Fibroblast of skin of left quadriceps (primary cell): ENCODE measurements at regions not wholly inside any gene's neighbourhood (a gene's known extent, or its start where the extent isn't known, plus 50 kb on each side); places are given as distances from the start of the nearest gene placed in this dataset.

Experiments used
- DNase-seq, 2 experiments: peaks; one replicate each; pipeline ENCODE4 v3.0.0-alpha.2; 2013; ENCODE audit warnings: low read depth in 2 of 2

DNA sequence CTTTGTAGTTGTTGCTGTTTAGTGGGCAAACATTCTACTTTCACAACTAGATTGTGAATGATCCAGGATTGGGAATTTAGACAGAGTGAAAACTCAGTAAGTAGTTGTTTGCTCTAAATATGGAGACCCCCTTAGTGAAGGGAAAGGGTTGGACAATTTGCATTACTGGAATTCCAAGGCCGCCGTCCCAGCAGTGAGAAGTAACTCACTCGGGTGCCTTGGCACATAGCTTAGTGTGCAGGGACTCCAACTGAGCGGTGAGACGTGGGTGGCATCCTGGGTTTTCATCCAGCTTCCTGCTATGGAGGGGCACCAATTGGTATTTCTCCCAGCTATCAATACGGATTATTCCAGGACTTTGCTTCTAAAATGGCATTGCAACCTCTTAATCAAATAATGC is 69.7 kb upstream of the FCN1 start:
- no peak for DNase-seq

DNA sequence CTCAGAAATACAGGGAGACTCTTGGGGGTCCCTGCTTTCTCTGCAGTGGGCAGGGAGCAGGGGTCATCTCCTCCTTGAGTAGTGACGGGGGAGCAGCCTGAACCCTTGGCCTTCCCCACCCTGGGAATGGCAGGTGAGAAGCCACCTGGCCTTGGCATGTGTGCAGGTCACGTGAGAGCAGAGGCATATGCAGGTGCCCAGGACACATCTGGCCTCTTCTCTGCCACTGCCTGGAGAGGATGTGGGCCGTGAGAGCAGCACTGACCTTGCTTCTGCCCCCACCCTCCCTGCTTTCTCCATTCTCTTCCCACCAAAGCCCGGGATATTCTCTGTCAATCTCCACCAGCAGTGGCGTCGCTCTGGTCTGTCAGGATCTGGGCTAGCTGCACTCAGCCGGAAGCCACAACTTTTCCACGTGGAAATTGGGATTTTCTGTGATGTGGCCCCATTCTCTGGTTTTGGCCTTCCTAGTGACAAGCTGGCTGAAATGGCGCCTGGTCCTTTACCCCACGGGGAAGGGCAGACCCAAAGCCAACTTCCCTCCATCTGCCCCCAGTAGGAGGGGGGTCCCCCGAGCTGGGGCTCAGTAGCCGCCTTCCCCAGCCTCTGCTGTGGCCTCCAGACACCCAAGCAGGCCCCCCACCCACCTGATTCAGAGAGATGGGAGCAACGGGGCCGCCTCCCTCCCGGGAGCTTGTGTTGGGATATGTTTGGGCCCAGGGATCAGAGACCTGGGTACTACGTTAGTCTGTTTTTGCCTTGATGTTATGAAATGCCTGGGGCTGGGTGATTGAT is 70.4 kb upstream of the FCN1 start:
- DNase-seq, result no peak

DNA sequence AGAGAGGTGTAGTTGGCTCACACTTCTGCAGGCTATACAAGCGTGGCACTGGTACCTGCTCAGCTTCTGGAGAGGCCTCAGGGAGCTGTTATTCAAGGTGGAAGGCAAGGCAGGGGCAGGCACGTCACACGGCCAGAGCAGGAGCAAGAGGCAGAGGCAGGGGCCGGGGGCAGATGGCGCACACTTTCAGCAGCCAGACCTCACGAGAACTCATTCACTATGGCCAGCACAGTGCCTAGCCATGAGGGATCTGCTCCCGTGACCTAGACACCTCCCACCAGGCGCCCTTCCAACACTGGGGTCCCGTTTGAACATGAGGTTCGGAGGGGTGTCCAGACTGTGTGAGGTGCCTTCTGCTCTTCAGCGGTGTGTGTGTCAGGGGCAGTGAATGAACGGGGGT is 71.0 kb upstream of the FCN1 start:
- DNase-seq, result no peak

DNA sequence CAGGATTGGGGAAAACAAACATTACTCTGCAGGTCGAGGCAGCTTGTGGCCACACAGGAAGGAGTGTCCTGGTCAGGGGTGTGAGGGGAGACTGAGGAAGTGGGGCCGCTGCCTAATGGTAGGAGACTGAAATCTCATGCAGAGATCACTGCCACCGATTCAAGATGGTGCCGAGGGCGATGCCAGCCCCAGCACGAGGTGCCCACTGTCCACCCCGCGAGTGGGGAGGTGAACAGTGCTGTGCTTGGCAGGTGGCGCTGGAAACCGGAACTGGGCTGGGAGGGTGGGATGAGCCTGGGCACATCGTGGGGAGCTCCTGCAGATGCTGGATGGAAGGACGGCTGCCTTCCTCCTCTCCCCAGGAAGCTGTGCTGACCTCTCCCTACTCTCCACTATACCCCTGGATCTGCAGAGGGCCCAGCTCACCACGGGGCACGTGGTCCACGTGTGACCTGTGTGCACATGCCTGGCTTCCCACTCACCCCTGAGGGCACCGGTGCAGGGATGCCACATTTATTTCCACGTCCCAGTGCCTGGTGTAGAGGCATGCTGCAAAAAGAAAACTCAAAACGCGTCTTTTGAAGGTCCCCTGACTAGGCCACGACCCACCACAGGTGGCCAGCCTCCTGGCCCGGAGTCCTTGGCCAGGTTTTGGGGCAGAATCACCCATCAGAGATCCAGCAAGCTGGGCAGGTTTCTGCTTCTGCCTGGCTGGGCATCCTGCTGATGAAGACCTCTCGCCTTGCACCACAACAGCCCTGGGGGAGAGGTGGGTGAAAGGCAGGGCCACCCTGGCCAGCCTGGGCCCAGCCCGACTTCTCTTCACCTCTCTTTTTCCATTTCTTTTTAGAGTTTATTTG is 71.7 kb upstream of the FCN1 start:
- no peak for DNase-seq

DNA sequence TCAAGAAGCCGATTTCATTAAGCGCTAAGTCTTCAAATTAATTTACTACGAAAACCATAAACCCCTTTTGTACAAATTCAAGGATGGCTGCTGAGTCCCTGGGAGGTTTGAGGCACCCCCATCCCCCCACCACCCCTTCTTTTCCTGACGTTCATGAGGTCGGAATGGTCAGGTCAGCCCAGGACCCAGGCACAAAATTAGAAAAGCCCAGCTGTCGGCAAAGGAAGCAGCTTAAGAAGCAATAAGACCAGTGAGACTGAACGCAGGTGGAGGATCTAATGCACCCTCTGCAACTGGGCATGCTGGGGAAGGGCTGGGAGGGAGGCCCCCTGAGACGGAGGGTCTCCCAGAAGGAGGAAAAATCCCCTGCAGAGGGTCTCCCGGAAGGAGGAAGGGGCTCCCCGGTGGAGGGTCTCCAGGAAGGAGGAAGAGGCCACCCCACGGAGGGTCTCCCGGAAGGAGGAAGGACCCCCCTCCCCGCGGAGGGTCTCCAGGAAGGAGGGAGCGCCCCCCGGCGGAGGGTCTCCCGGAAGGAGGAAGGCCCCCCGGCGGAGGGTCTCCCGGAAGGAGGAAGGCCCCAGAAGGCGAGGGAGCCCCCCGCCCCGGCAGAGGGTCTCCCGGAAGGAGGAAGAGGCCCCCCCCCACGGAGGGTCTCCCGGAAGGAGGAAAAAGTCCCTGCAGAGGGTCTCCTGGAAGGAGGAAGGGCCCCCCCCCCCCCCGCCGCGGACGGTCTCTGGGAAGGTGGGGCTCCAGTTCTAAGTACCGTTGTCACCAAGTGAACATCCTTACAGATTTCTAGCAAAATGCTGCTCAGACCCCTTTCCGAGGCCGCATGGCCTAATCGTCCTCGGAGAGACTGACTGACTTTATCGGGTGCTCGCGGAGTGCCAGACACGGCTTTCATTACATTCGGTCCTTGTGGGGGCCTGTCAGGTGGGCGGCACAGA is 74.4 kb upstream of the FCN1 start:
- DNase-seq, result no peak

DNA sequence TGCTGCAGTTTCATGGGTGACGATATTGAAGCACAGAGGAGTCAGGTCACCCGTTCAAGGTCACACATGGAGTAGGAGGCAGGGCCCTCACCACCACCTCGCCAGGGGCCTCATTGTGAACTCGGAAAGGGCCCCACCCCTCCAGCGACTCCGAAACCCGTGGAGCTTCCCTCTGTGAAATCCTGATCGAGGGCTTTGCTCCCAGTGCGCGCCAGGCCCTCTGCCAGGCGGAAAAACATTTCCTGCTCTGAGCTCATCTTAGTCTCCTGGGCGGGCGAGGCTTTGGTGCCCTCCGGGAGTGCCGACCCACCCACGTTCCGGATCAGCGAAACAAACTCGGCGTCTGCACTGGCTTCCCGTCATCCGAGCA is 75.0 kb upstream of the FCN1 start:
- no peak for DNase-seq

DNA sequence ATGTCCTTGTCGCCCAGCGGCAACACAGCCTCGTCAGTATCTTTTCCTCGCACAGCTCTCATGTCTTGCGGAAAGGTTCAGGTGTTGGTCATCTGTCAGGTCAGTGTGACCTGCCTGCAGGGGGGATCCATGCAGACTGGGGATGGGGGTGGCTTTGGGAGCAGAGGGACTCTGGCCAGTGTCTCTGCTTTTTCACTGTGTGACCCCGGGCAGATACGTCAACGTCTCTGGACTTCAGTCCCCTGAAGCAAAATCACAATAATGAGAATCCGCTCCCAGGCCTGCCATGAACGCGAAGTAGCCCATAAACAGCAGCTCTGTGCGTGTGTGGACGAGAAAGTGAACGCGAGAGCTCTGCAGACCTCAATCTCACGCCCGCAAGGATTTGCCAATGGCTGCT is 75.7 kb upstream of the FCN1 start:
- DNase-seq, result no peak

DNA sequence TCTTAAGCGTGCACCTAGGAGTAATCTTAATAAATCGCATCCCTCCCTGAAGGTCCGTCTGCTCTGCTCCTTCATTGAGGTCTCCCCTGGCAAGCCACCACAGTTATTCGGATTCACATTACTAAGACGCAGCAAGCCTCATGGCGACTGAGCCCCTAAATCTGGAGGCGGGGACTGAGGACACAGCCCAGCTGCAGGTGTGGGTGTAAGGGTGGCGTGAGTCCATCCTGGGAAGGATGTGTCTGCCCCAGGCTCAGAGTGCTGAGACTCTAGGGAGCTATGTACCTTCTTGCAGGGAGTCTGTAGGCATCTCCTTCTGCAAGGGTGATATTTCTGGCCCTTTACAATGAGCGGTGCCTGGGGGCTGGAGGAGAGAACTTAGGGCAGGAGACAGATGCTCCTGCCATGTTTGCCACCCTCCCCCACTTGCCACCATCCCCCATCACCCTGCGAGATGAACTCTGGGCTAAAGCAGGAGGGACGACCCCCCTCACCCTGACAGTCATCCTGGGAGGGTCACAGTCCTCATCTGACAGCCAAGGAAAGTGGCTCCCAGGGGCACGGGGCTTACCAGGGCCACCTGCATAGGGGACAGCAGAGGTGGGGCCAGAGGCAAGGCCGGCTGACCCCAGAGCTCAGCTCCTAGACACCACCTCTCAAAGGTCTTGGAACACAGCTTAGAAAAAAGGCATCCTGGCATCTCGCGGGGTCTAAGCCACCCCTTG is 76.4 kb upstream of the FCN1 start:
- DNase-seq, result no peak

DNA sequence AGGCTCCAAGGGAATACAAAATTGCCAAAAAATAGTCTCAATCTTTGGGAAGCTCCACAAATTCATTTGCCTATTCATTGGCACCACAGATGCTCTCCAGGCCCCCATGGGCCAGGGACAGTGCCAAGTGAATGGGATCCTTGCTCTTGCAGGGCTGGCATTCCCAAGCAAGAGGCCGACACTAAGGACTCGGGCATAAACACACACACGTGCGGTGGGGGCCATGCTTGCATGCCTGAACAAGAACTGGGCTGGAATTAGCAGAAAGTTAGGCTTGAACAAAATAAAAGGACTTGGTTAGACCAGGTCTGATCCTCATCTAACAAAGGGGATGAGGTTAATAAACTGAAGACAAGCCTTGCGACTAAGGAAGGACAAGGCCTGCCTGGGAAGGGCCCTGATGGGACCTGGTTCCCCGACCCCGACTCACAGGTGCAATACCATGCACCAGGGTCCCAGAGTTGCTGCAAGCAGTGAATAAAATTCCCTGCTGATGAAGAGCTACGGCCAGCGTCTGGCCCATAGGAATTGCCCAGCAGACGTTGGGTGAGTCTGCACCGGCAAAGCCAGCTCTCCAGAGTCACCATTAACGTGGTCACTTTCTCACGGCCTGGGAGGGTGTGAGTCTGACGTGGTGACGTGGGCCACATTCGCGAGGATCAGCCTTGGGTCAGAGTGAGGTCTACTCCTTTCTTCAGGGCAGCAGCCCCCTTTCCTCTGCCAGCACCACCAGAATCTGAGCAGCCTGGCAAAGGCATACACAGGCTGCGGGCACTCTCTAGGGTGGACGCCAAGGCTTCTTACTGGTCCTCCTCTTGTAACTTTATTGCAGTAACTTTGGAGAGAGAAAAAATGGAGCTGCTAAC is 77.4 kb upstream of the FCN1 start:
- no peak for DNase-seq

DNA sequence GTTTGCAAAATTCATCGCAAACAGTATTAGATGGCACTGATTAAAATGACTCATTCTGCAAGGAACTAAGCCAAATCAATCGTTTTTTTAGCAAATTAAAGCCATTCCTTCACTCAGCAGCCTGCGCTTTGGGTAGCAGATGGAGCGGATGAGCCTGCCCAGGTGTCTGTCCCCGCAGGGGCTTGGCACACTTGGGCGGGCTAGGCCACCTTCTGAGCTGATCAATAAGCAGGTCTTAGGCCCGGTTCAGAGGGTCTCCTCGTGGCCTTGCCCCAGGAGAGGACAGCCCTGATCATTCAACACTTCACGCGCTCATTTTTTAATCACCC is 78.0 kb upstream of the FCN1 start:
- no peak for DNase-seq

DNA sequence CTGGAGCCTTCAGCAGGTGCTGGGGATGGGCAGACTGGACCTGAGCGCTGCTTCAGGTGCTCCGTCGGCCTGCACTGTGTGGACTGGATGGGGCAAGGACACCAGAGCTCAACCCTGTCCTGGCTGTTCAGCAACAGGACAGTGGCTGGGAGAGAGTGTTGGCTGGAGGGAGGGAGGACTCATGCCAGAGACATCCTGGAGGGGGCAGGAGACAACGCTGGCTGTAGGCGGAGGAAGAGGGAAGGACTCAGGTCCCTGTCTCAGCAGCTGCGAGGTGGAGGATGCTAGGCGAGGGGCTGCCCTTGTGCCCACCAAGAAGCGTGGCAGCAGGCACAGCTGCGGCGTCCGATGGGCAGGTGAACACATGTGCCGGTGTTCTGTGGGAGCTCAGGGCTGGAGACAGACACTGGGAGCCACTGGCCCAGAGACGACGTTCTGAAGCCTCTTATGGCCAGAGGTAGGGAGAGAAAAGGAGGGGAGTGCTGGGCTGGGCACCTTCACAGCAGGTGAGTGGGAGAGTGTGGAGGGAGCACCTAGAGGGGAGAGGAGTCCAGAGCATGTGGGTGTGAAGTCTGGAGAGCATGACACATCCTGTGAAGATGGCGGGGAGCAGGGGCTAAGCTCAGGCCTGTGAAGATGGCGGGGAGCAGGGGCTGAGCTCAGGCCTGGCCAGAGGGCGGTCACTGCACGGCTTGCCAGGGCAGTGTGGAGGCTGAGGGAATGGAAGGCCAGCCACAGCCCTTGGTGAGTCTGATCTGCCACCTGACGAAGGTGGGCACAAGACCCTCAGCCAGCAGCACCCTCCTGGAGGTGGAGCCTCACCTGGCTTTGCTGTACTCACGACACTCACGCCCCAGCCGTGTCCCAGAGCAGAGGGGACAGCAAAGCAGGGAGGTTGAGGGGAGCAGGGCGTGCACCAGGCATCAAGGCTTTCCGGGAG is 79.1 kb upstream of the FCN1 start:
- DNase-seq, result no peak

DNA sequence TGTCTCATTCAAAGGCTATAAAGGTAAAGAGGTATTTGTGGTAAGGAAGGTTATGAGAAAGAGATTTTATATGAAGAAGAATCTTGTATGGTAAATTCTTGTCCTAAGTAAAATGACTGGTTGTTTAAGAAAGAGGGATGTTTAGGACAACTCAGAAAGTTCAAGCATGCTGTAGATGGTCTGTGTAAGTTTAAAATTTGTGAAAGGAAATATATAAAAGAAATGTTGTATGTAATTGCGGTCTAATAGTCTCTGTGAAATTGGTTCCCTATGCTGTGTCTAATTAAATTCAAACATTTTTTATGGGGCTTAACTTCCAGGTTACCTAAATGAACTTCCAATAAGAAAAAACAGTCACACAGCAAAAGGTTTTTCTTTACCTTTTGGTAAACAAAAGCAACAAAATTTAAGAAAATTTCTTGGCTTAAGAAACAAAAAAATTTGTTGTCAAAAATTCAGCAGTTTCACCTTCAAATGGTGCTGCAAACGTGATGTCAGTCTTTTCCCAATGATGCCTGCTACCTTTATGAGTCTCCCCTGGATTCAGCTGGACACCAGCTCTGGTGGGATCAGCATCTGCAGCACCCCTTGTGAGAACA is 83.0 kb upstream of the FCN1 start:
- DNase-seq, result no peak

DNA sequence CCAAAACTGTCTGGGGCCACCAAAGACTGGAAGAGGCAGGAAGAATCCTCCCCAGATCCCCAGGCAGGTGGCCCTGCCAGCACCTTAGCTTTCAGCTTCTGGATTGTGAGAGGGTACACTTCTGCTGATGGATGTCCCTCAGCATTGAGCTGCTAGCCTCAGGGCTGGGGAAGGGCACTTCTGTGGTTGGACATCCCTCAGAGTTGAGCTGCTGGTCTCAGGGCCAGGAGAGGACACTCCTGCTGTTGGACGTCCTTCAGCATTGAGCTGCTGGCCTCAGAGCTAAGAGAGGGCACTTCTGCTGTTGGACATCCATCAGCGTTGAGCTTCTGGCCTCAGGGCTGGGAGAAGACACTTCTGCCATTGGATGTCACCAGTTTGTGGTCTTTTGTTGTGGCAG is 83.8 kb upstream of the FCN1 start:
- no peak for DNase-seq

DNA sequence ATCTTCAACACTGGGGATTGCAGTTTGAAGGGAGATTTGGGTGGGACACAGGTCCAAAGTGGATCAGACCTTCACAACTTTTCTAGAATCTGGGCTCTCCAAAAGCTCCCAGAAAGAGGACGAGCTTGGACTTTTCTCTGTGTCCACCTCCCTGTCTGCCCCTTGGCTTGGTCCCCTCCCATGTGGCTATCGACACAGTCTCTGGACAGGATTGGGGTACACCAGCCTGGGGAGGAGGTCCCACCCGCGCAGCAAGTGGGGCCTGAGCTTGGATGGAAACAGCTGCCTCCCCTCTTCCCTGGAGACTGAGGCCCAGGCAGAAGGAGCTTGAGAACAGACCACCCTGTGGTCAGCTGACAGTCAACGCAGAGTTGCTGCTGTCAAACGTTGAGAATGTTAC is 84.6 kb upstream of the FCN1 start:
- DNase-seq, result no peak

DNA sequence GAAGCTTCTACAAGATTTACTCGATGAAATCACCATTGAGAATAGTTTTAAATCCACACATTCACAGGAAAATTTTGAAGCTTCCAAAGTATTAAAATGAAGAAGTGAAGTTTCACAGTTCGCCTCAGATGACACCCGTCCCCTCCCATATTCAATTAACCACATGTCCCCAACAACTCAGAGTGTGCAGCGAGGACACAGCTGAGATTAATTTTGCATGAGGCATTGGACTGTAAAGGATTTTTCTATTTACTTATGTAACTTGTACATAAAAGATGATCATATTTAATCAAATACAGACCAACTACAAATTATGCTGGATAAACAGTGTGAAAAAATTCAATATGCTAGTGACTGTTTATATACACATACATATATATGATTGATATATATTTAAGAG is 84.7 kb upstream of the OLFM1 start:
- no peak for DNase-seq

DNA sequence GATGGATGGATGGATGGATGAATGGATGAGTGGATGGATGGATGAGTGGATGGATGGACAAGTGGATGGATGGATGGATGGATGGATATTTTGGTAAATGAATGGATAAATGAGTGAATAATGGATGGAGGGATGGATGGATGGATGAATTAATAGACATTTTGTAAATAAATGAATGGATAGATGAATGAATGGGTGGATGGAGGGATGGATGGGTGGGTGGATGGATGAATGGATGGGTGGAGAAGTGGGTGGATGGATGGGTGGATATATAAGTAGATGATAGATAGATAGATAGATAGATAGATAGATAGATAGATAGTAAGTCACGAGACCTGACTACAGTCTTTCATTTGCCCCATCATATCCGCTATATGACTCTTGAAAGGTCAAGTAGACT is 82.7 kb upstream of the OLFM1 start:
- DNase-seq, result no peak

DNA sequence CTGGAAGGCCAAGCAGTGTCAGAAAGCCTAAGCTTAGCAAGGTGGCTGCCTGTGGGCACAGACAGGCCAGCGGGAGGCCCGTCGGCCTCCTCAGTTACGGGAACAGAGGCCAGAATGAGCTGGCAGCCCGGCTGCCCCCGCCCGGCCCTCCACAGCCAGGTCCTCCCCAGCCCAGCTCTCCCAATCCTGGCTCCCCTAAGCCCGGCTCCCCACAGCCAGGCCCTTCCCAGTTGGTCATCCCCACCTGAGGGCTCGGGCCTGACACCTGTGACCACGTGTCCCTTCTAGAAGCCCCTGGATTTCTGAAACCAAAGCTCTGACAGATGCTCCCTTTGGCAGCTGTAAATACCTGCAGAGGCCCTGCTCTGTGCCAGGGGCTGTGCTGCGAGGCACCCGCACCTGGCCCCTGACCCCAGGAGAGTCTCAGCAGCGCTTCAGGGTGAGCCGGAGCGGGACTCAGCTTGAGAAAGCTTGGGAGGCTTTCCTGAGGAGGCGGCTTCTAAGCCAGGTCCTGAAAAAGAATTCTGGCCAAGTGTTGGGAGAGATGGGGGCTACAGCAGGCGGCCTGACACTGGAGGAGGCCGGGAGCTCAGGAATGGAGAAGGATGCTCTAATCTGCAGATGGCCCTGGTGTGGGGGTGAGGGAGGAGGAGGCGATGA is 80.4 kb upstream of the OLFM1 start:
- no peak for DNase-seq

DNA sequence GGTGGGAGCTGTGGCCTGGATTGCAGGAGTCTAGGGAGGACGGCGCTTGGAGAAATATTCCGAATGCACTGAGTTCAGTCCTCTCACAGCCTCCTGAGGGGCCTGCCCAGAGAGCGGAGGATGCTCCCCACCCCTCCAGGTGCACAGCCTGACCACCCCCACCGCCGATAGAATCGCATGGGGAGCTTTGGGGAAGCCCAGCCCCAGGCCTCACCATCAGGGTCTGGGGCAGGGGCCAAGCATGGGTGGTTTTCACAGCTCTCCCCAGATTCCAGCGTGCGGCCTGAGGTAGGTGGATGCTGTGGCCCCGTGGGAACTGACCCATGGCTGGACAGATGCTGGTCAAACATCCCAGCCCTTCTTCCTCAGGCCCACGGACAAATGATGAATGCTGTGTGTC is 79.9 kb upstream of the OLFM1 start:
- DNase-seq, result no peak

DNA sequence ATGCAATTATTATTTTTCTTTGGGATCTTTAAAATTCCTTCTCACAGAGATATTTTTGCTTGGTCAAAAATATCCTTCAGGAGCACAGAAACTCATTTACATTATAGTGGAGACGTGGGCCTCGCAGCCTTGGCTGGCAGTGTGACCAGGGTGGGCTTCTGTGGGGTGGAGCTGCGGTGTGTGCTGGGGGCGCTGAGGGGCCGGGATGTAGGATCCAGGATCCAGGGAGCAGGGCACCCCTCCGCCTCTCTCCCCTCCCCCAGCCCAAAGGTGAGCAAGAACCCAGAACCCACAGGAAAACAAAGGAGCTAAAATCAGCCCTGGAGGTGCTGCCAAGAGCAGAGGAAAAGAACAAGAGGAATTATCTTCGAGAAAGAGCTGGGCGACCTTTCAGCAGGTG is 79.1 kb upstream of the OLFM1 start:
- DNase-seq, result no peak
